ENCODE measurements at regions not wholly inside any gene's neighbourhood (a gene's known extent, or its start where the extent isn't known, plus 50 kb on each side); places are given as distances from the start of the nearest gene placed in this dataset.

GRCh38 chr9:81250606-81251005, 438.7 kb downstream of the TLE1 start:
- DNase-seq (ENCODE audit: low read depth) = no peak

GRCh38 chr9:81250041-81250440, 439.3 kb downstream of the TLE1 start:
- DNase-seq (ENCODE audit: low read depth) = no peak

- DNase-seq (ENCODE audit: low read depth) = peak; percentile 69
Observed at GRCh38 chr9:81245254-81245956, 443.9 kb downstream of the TLE1 start.

- peak; percentile 66 for DNase-seq (ENCODE audit: low read depth)
Observed at GRCh38 chr9:81244631-81245030, 444.7 kb downstream of the TLE1 start.

- no peak for DNase-seq (ENCODE audit: low read depth)
Observed at GRCh38 chr9:81242866-81243265, 446.5 kb downstream of the TLE1 start.

- no peak for DNase-seq (ENCODE audit: low read depth)
Observed at GRCh38 chr9:81239388-81239787, 450.0 kb downstream of the TLE1 start.

- peak; percentile 90 for DNase-seq (ENCODE audit: low read depth)
Observed at GRCh38 chr9:81237565-81238231, 451.6 kb downstream of the TLE1 start.

- DNase-seq (ENCODE audit: low read depth) = no peak
Observed at GRCh38 chr9:81234924-81235610, 454.3 kb downstream of the TLE1 start.

GRCh38 chr9:81231011-81231410, 458.3 kb downstream of the TLE1 start:
- no peak for DNase-seq (ENCODE audit: low read depth)

- DNase-seq (ENCODE audit: low read depth) = no peak
Observed at GRCh38 chr9:81227507-81228245, 461.7 kb downstream of the TLE1 start.

- no peak for DNase-seq (ENCODE audit: low read depth)
Observed at GRCh38 chr9:81225596-81225995, 463.8 kb downstream of the TLE1 start.

GRCh38 chr9:81224166-81225081, 464.9 kb downstream of the TLE1 start:
- peak; percentile 39 for DNase-seq (ENCODE audit: low read depth)

GRCh38 chr9:81214975-81215374, 474.4 kb downstream of the TLE1 start:
- DNase-seq (ENCODE audit: low read depth) = no peak

GRCh38 chr9:81213456-81213855, 475.9 kb downstream of the TLE1 start:
- no peak for DNase-seq (ENCODE audit: low read depth)

GRCh38 chr9:81211741-81212140, 477.6 kb downstream of the TLE1 start:
- DNase-seq (ENCODE audit: low read depth) = no peak

GRCh38 chr9:81207651-81208050, 481.7 kb downstream of the TLE1 start:
- peak; percentile 67 for DNase-seq (ENCODE audit: low read depth)

GRCh38 chr9:81202292-81202691, 487.1 kb downstream of the TLE1 start:
- no peak for DNase-seq (ENCODE audit: low read depth)

- no peak for DNase-seq (ENCODE audit: low read depth)
Observed at GRCh38 chr9:81195206-81195605, 494.1 kb downstream of the TLE1 start.

GRCh38 chr9:81193362-81194339, 495.7 kb downstream of the TLE1 start:
- DNase-seq (ENCODE audit: low read depth) = no peak

- peak; percentile 6 for DNase-seq (ENCODE audit: low read depth)
Observed at GRCh38 chr9:81191222-81191621, 498.1 kb downstream of the TLE1 start.
